ENCODE measurements at regions not wholly inside any gene's neighbourhood (a gene's known extent, or its start where the extent isn't known, plus 50 kb on each side); places are given as distances from the start of the nearest gene placed in this dataset.

- no peak for DNase-seq (ENCODE audit: low read depth, low spot score)
- no peak overlapping the region for H3K4me2 ChIP-seq (ENCODE audit: control insufficient read depth, extremely low read depth, insufficient read depth, low read depth, low read length)
- no peaks in the 10 kb centered on the region for H3K9me1 ChIP-seq (ENCODE audit: control insufficient read depth, extremely low read depth, insufficient read depth, low read length)
- H3K27ac ChIP-seq (ENCODE audit: control insufficient read depth, insufficient read depth, low read length) = no peak overlapping the region
- no peaks in the 10 kb centered on the region for H3K9me3 ChIP-seq (ENCODE audit: control insufficient read depth, low read depth, low read length)
- dilution Hi-C loops (cut with MboI; ENCODE audit: extremely low pct_ligation_motif_present, low sequenced_read_pairs) = no loop called here
- FAIRE-seq = no peak
- peaks cover 12% of the 10 kb centered on the region for H3K4me1 ChIP-seq (ENCODE audit: control insufficient read depth, extremely low read depth, insufficient read depth, low read length)
- no peak overlapping the region for H3K9ac ChIP-seq (ENCODE audit: control insufficient read depth, extremely low read depth, insufficient read depth, low read length)
- H3K36me3 ChIP-seq (ENCODE audit: control insufficient read depth in 2 of 2, extremely low read depth in 1 of 2, insufficient read depth in 2 of 2, low read length in 2 of 2) = no peaks in the 10 kb centered on the region
- no peaks in the 10 kb centered on the region for H4K20me1 ChIP-seq (ENCODE audit: control insufficient read depth, extremely low read depth, insufficient read depth, low read length)
- H2AFZ ChIP-seq (ENCODE audit: control insufficient read depth, low read length) = no peak overlapping the region
- H3K4me3 ChIP-seq (ENCODE audit: control insufficient read depth in 2 of 3, extremely low read depth in 1 of 3, insufficient read depth in 2 of 3, low read depth in 1 of 3, low read length in 3 of 3) = no peak overlapping the region
- H3K79me2 ChIP-seq (ENCODE audit: control insufficient read depth, insufficient read depth, low read length) = no peaks in the 10 kb centered on the region
- no peaks in the 10 kb centered on the region for H3K27me3 ChIP-seq (ENCODE audit: control insufficient read depth, extremely low read depth, insufficient read depth, low read length)
- TF ChIP-seq CTCF (optimal IDR thresholded peaks at IDR 0.05 in 1 of 3, IDR thresholded peaks at IDR 0.05 in 1 of 3, conservative IDR thresholded peaks at IDR 0.05 in 1 of 3; ENCODE audit: extremely low read depth in 1 of 3, insufficient read depth in 2 of 3, low read length in 3 of 3) (no peak), EZH2 (IDR thresholded peaks at IDR 0.05; ENCODE audit: low read length) (no peak)
These were observed 143.9 kb downstream of the BCOR start for GRCh38 chrX:39953879-39954278.

- TF ChIP-seq CTCF (optimal IDR thresholded peaks at IDR 0.05 in 1 of 3, IDR thresholded peaks at IDR 0.05 in 1 of 3, conservative IDR thresholded peaks at IDR 0.05 in 1 of 3; ENCODE audit: extremely low read depth in 1 of 3, insufficient read depth in 2 of 3, low read length in 3 of 3) = no peak
- no peak for TF ChIP-seq EZH2 (IDR thresholded peaks at IDR 0.05; ENCODE audit: low read length)
- no peak overlapping the region for H2AFZ ChIP-seq (ENCODE audit: control insufficient read depth, low read length)
- dilution Hi-C loops (cut with MboI; ENCODE audit: extremely low pct_ligation_motif_present, low sequenced_read_pairs) = no loop called here
- FAIRE-seq (no peak), DNase-seq (ENCODE audit: low read depth, low spot score) (no peak)
- no peaks in the 10 kb centered on the region for H3K9me1 ChIP-seq (ENCODE audit: control insufficient read depth, extremely low read depth, insufficient read depth, low read length)
- no peaks in the 10 kb centered on the region for H3K79me2 ChIP-seq (ENCODE audit: control insufficient read depth, insufficient read depth, low read length)
- no peaks in the 10 kb centered on the region for H3K9me3 ChIP-seq (ENCODE audit: control insufficient read depth, low read depth, low read length)
- no peak overlapping the region for H3K9ac ChIP-seq (ENCODE audit: control insufficient read depth, extremely low read depth, insufficient read depth, low read length)
- H3K27ac ChIP-seq (ENCODE audit: control insufficient read depth, insufficient read depth, low read length) = no peak overlapping the region
- H3K27me3 ChIP-seq (ENCODE audit: control insufficient read depth, extremely low read depth, insufficient read depth, low read length) = no peaks in the 10 kb centered on the region
- no peak overlapping the region for H3K4me3 ChIP-seq (ENCODE audit: control insufficient read depth in 2 of 3, extremely low read depth in 1 of 3, insufficient read depth in 2 of 3, low read depth in 1 of 3, low read length in 3 of 3)
- H3K36me3 ChIP-seq (ENCODE audit: control insufficient read depth in 2 of 2, extremely low read depth in 1 of 2, insufficient read depth in 2 of 2, low read length in 2 of 2) = no peaks in the 10 kb centered on the region
- H3K4me2 ChIP-seq (ENCODE audit: control insufficient read depth, extremely low read depth, insufficient read depth, low read depth, low read length) = no peak overlapping the region
- H3K4me1 ChIP-seq (ENCODE audit: control insufficient read depth, extremely low read depth, insufficient read depth, low read length) = peaks cover 11% of the 10 kb centered on the region
- H4K20me1 ChIP-seq (ENCODE audit: control insufficient read depth, extremely low read depth, insufficient read depth, low read length) = no peaks in the 10 kb centered on the region
These were observed 142.9 kb downstream of the BCOR start for GRCh38 chrX:39954851-39955250.

All from keratinocyte (primary cell).